ENCODE measurements at regions not wholly inside any gene's neighbourhood (a gene's known extent, or its start where the extent isn't known, plus 50 kb on each side); places are given as distances from the start of the nearest gene placed in this dataset.

DNA sequence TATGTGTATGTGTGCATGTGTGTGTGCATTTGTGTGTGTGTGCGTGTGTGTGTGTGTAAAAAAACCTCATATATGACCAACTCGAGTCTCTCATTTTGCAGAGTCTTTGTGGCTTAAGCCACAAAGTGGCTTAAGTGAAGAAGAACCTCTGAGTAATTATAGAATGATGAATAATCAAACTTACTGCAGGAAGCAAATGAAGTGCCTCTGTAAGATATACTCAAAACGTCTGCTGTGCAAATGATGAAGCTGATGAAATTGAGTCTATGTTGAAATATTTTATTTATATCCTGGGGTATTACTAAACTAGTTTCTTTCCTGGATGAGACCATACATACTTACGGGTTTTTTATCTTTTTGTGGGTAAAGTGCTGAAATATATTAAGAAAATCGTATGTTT lies 1198.7 kb downstream of the PCDH7 start:
- H3K4me1 ChIP-seq (ENCODE audit: control insufficient read depth, insufficient read depth, low read length), result no peaks in the 10 kb centered on the region
- no peak overlapping the region for H3K9ac ChIP-seq (ENCODE audit: low read length)
- H3K36me3 ChIP-seq (ENCODE audit: control insufficient read depth, insufficient read depth, low read length), result no peaks in the 10 kb centered on the region
- H3K9me3 ChIP-seq (ENCODE audit: control insufficient read depth, insufficient read depth, low read depth, low read length), result peaks cover 22% of the 10 kb centered on the region
- H3K4me3 ChIP-seq (ENCODE audit: low read depth, low read length), result no peak overlapping the region
- no peak overlapping the region for H3K27ac ChIP-seq (ENCODE audit: low read depth, low read length)
- H3K27me3 ChIP-seq (ENCODE audit: control insufficient read depth, insufficient read depth, low read length), result no peaks in the 10 kb centered on the region

DNA sequence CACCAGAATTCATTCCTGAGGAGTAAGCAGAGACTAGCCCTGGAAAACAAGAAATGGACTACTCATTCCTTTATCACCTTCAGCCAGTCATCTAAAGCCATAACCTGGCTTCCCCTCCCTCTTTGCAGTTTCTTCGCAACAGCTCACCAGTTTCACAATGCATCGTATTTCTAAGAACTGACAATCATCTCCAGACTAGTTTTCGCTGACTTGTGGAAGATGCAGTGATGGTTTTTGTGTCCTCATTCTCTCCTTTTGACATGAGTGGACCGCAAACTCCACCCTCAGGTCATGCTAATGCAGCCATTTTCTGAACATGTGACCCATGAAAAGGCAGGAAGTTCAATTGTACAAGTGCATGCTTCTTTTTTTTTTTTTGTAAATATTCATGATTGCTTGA lies 1203.5 kb downstream of the PCDH7 start:
- Histone ChIP-seq H3K27me3 (ENCODE audit: control insufficient read depth, insufficient read depth, low read length) (no peaks in the 10 kb centered on the region), H3K27ac (ENCODE audit: low read depth, low read length) (no peak overlapping the region), H3K9ac (ENCODE audit: low read length) (no peak overlapping the region), H3K4me3 (ENCODE audit: low read depth, low read length) (no peak overlapping the region), H3K36me3 (ENCODE audit: control insufficient read depth, insufficient read depth, low read length) (no peaks in the 10 kb centered on the region), H3K4me1 (ENCODE audit: control insufficient read depth, insufficient read depth, low read length) (no peaks in the 10 kb centered on the region), H3K9me3 (ENCODE audit: control insufficient read depth, insufficient read depth, low read depth, low read length) (no peaks in the 10 kb centered on the region; the same call in 1 of the 2 replicates)

DNA sequence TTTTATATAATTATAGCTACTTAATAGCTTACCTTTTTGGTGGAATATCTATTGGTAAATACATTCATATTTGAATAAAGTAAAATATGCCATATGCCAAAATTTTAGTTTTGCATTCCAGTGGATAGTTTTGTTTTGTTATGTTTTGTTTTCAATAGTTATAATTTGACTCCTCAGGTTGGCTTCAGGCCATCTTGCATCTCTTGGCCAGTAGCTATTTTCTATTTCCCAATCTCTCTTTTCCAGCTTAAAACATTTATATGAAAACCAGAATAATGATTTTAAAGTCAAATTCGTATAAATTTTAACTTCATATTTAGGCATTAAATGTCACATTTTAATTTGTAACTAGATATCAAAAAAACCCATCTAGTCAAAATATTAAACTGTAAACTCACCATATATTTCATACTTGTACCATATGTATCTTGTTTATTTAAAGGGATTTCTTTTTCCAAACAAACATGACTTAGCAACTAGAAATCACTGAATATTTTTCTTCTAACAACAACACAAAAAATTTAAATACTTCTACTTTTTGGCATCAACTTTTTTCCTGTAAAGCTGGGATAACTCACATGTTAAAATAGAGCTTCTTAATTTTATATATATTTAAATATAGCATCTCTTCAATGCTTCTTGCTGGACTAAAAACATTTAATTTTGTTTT lies 1209.6 kb downstream of the PCDH7 start:
- H3K4me1 ChIP-seq (ENCODE audit: control insufficient read depth, insufficient read depth, low read length), result no peaks in the 10 kb centered on the region
- H3K27ac ChIP-seq (ENCODE audit: low read depth, low read length), result no peak overlapping the region
- H3K4me3 ChIP-seq (ENCODE audit: low read depth, low read length), result no peak overlapping the region
- no peaks in the 10 kb centered on the region; the same call in 1 of the 2 replicates for H3K9me3 ChIP-seq (ENCODE audit: control insufficient read depth, insufficient read depth, low read depth, low read length)
- H3K36me3 ChIP-seq (ENCODE audit: control insufficient read depth, insufficient read depth, low read length), result no peaks in the 10 kb centered on the region
- no peak overlapping the region for H3K9ac ChIP-seq (ENCODE audit: low read length)
- H3K27me3 ChIP-seq (ENCODE audit: control insufficient read depth, insufficient read depth, low read length), result no peaks in the 10 kb centered on the region

DNA sequence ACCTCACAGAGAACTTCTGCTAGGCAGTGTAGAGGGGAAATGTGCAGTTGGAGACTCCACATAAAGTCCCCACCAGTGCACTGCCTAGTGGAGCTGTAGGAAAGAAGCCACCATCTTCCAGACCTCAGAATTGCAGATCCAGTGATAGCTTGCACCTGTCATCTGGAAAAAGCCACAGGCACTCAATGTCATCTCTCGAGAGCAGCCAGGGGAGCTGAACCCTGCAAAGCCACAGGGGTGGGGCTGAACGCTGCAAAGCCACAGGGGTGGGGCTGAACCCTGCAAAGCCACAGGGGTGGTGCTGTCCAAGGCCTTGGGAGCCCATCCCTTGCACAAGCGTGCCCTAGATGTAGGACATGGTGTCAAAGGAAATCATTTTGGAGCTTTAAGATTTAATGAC lies 1226.3 kb downstream of the PCDH7 start:
- Histone ChIP-seq H3K27me3 (ENCODE audit: control insufficient read depth, insufficient read depth, low read length) (no peaks in the 10 kb centered on the region), H3K4me3 (ENCODE audit: low read depth, low read length) (no peak overlapping the region), H3K4me1 (ENCODE audit: control insufficient read depth, insufficient read depth, low read length) (no peaks in the 10 kb centered on the region), H3K27ac (ENCODE audit: low read depth, low read length) (no peak overlapping the region), H3K36me3 (ENCODE audit: control insufficient read depth, insufficient read depth, low read length) (no peaks in the 10 kb centered on the region), H3K9me3 (ENCODE audit: control insufficient read depth, insufficient read depth, low read depth, low read length) (no peaks in the 10 kb centered on the region), H3K9ac (ENCODE audit: low read length) (no peak overlapping the region)

DNA sequence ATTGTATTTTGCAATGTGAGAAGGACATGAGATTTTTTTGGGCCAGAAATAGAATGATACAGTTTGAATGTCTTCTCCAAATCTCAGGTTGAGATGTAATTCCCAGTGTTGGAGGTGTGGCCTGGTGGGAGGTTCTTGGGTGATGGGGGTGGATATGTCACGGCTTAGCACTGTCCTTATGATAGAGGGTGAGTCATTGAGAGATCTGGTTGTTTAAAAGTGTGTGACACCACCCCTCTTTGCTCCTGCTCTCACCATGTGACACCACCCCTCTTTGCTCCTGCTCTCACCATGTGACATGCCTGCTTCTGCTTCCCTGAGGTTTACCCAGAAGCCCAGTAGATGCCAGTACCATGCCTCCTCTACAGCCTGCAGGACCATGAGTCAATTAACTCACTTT lies 1226.9 kb downstream of the PCDH7 start:
- Histone ChIP-seq H3K36me3 (ENCODE audit: control insufficient read depth, insufficient read depth, low read length) (no peaks in the 10 kb centered on the region), H3K4me3 (ENCODE audit: low read depth, low read length) (no peak overlapping the region), H3K9ac (ENCODE audit: low read length) (no peak overlapping the region)

DNA sequence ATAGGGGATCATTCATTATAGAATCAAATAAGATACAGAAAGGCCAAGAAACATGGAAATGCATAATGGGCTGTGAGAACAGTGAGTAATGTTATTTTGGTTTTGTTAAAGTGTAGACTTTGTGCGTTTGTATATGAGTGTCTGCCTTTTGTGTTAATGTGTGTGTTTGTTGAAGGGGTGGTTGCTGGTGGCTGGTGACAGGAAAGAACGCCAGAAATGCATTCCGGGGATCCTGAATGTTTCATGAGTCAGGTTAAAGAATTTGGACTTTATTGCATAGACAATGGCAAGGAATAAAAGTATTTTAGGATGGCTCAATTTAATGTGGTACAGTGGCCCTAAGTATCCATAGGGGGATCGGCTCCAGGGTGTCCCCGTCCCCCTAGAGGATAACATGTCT lies 1228.9 kb downstream of the PCDH7 start:
- Histone ChIP-seq H3K4me1 (ENCODE audit: control insufficient read depth, insufficient read depth, low read length) (no peaks in the 10 kb centered on the region), H3K27ac (ENCODE audit: low read depth, low read length) (no peak overlapping the region), H3K27me3 (ENCODE audit: control insufficient read depth, insufficient read depth, low read length) (no peaks in the 10 kb centered on the region), H3K36me3 (ENCODE audit: control insufficient read depth, insufficient read depth, low read length) (no peaks in the 10 kb centered on the region), H3K9me3 (ENCODE audit: control insufficient read depth, insufficient read depth, low read depth, low read length) (no peaks in the 10 kb centered on the region), H3K9ac (ENCODE audit: low read length) (no peak overlapping the region), H3K4me3 (ENCODE audit: low read depth, low read length) (no peak overlapping the region)

More for the DNA sequence above, 1226.9 kb downstream of the PCDH7 start:
- no peaks in the 10 kb centered on the region for H3K4me1 ChIP-seq (ENCODE audit: control insufficient read depth, insufficient read depth, low read length)
- no peak overlapping the region for H3K27ac ChIP-seq (ENCODE audit: low read depth, low read length)
- no peaks in the 10 kb centered on the region for H3K9me3 ChIP-seq (ENCODE audit: control insufficient read depth, insufficient read depth, low read depth, low read length)
- no peaks in the 10 kb centered on the region for H3K27me3 ChIP-seq (ENCODE audit: control insufficient read depth, insufficient read depth, low read length)

DNA sequence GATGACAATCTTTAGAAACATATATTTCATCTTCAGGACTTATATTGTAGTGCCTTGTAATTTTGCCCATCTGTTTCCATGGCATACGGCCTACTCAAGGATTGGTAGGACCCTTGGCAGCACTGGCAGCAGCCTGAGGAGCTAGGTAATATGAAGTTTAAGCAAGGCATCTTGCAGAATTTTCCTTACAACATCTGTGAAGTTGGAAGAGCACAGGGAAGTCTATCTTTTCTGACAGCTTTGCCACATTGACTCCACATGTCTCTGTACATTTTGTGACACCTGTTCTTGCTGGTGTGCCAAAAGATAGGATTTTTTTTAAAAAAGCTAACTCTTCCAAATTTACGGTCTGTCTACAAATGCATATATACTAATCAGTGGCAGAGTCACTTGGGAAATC lies 1235.2 kb downstream of the PCDH7 start:
- H3K4me3 ChIP-seq (ENCODE audit: low read depth, low read length), result no peak overlapping the region
- H3K4me1 ChIP-seq (ENCODE audit: control insufficient read depth, insufficient read depth, low read length), result no peaks in the 10 kb centered on the region
- H3K27ac ChIP-seq (ENCODE audit: low read depth, low read length), result no peak overlapping the region
- no peaks in the 10 kb centered on the region for H3K9me3 ChIP-seq (ENCODE audit: control insufficient read depth, insufficient read depth, low read depth, low read length)
- H3K27me3 ChIP-seq (ENCODE audit: control insufficient read depth, insufficient read depth, low read length), result no peaks in the 10 kb centered on the region
- no peak overlapping the region for H3K9ac ChIP-seq (ENCODE audit: low read length)
- no peaks in the 10 kb centered on the region for H3K36me3 ChIP-seq (ENCODE audit: control insufficient read depth, insufficient read depth, low read length)

DNA sequence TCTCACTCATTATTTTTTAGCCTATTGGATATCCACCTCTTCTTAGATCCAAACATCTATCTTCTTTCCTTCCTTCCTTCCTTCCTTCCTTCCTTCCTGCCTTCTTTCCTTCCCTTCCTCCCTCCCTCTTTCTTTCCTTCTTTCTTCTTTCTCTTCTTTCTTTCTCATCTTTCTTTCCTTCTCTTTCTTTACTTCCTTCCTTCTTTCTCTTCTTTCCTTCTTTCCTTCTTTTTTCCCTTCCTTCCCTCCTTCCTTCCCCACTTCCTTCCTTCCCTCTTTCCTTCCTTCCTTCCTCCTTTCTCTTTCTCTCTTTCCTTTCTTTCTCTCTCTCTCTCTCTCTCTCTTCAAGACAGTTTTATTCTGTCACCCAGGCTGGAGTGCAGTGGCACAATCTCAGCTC lies 1239.8 kb downstream of the PCDH7 start:
- Histone ChIP-seq H3K9me3 (ENCODE audit: control insufficient read depth, insufficient read depth, low read depth, low read length) (no peaks in the 10 kb centered on the region), H3K27ac (ENCODE audit: low read depth, low read length) (no peak overlapping the region), H3K4me3 (ENCODE audit: low read depth, low read length) (no peak overlapping the region), H3K36me3 (ENCODE audit: control insufficient read depth, insufficient read depth, low read length) (no peaks in the 10 kb centered on the region), H3K27me3 (ENCODE audit: control insufficient read depth, insufficient read depth, low read length) (no peaks in the 10 kb centered on the region), H3K9ac (ENCODE audit: low read length) (no peak overlapping the region), H3K4me1 (ENCODE audit: control insufficient read depth, insufficient read depth, low read length) (no peaks in the 10 kb centered on the region)

DNA sequence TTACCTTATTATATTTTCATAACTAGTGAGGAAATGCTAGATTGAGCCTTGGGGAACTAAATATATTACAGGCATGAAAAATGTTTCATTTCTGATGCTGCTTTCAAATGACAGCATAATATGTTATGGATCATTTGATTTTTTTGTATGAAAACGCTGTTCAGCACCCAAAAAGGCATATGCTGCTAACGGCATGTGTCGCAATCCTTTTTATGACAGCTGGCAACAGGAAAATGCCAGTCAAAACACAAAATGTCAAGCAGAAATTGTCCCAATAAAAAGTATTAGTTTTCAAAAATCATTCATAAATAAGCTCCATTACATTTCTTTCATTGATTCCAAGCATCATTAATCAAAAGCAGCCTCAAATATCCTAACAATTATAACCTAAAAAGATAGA lies 1244.5 kb downstream of the PCDH7 start:
- Histone ChIP-seq H3K9ac (ENCODE audit: low read length) (no peak overlapping the region), H3K9me3 (ENCODE audit: control insufficient read depth, insufficient read depth, low read depth, low read length) (no peaks in the 10 kb centered on the region), H3K4me1 (ENCODE audit: control insufficient read depth, insufficient read depth, low read length) (no peaks in the 10 kb centered on the region), H3K36me3 (ENCODE audit: control insufficient read depth, insufficient read depth, low read length) (no peaks in the 10 kb centered on the region), H3K4me3 (ENCODE audit: low read depth, low read length) (no peak overlapping the region), H3K27me3 (ENCODE audit: control insufficient read depth, insufficient read depth, low read length) (no peaks in the 10 kb centered on the region), H3K27ac (ENCODE audit: low read depth, low read length) (no peak overlapping the region)

DNA sequence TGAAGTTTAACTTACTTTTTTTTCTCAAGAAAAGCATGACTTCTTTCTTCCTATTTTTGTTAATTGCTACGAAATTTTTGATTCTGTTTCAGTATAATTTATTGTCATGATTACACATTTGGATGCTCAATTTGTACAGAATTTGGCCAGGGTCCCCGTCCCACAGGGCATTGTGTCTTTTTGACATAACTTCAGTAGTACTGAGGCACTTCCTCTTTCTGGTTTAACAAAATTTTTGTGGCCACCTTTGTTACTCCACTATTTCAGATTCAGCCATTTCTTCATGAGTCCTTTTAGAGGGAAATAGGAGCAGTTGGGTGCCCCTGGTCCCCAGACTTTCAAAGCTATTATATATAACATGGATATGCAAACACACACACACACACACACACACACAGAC lies 1248.7 kb downstream of the PCDH7 start:
- H3K27ac ChIP-seq (ENCODE audit: low read depth, low read length), result no peak overlapping the region

DNA sequence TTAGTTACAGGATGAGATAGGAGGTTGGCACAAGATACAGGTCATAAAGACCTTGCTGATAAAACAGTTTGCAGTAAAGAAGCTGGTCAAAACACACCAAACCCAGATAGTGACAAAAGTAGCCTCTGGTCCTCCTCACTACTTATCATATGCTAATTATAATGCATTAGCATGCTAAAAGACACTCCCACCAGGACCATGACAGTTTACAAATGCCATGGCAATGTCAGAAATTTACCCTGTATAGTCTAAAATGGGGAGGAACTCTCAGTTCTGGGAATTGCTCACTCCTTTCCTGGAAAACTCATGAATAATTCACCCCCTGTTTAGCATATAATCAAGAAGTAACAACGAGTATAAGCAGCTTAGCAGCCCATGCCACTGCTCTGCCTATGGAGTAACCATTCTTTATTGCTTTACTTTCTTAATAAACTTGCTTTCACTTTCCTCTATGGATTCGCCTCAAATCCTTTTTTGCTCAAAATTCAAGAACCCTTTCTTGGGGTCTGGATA lies 1254.4 kb downstream of the PCDH7 start:
- Histone ChIP-seq H3K27me3 (ENCODE audit: control insufficient read depth, insufficient read depth, low read length) (no peaks in the 10 kb centered on the region), H3K4me1 (ENCODE audit: control insufficient read depth, insufficient read depth, low read length) (peaks cover 5% of the 10 kb centered on the region; the same call in 1 of the 2 replicates), H3K36me3 (ENCODE audit: control insufficient read depth, insufficient read depth, low read length) (no peaks in the 10 kb centered on the region), H3K9me3 (ENCODE audit: control insufficient read depth, insufficient read depth, low read depth, low read length) (no peaks in the 10 kb centered on the region), H3K9ac (ENCODE audit: low read length) (no peak overlapping the region), H3K27ac (ENCODE audit: low read depth, low read length) (no peak overlapping the region), H3K4me3 (ENCODE audit: low read depth, low read length) (no peak overlapping the region)

More for the DNA sequence above, 1248.7 kb downstream of the PCDH7 start:
- Histone ChIP-seq H3K4me1 (ENCODE audit: control insufficient read depth, insufficient read depth, low read length) (no peaks in the 10 kb centered on the region), H3K36me3 (ENCODE audit: control insufficient read depth, insufficient read depth, low read length) (no peaks in the 10 kb centered on the region), H3K9me3 (ENCODE audit: control insufficient read depth, insufficient read depth, low read depth, low read length) (no peaks in the 10 kb centered on the region), H3K27me3 (ENCODE audit: control insufficient read depth, insufficient read depth, low read length) (no peaks in the 10 kb centered on the region), H3K4me3 (ENCODE audit: low read depth, low read length) (no peak overlapping the region), H3K9ac (ENCODE audit: low read length) (no peak overlapping the region)
